ENCODE measurements at regions not wholly inside any gene's neighbourhood (a gene's known extent, or its start where the extent isn't known, plus 50 kb on each side); places are given as distances from the start of the nearest gene placed in this dataset.

DNA sequence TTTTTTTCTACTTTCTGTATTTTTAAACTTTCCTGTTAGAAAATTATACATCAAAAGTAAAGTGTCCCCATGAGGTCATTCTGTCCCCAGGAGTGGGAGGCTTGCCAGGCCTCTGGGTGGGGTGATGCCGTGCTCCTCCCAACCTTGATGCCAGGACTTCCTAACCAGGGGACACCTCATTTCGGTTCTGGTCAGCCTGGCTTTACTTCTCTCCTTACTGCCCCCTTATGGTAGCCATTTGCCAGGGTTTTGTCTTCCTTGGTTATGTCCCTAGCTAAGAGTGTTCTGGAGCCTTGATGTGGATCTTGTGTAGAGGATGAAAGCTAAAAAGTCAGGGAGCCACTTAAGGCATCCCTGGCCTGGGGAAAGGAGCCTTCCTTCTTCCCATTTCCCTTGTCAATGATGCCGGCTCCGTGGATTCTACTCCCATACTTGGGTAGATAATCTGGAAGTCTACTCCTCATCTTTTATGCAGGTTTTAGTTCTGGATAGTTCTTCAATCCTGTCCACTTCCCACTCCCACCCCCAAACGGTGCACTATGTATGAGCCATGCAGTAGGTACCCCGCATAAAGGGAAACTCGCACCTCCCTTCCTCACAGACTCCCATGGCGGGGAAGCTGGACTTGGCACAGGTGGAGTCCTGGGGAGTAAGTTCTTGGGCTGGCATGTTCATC, 164.1 kb upstream of the SALL4 start:
- Histone ChIP-seq H3K4me1 (ENCODE audit: control insufficient read depth, extremely low read depth, insufficient read depth, low read length) (no peaks in the 10 kb centered on the region), H2AFZ (ENCODE audit: control insufficient read depth, low read length) (no peak overlapping the region), H3K9ac (ENCODE audit: control insufficient read depth, extremely low read depth, insufficient read depth, low read length) (no peak overlapping the region), H3K9me1 (ENCODE audit: control insufficient read depth, extremely low read depth, insufficient read depth, low read length) (no peaks in the 10 kb centered on the region), H3K4me3 (ENCODE audit: control insufficient read depth in 2 of 3, extremely low read depth in 1 of 3, insufficient read depth in 2 of 3, low read depth in 1 of 3, low read length in 3 of 3) (no peak overlapping the region), H3K36me3 (ENCODE audit: control insufficient read depth in 2 of 2, extremely low read depth in 1 of 2, insufficient read depth in 2 of 2, low read length in 2 of 2) (no peaks in the 10 kb centered on the region), H4K20me1 (ENCODE audit: control insufficient read depth, extremely low read depth, insufficient read depth, low read length) (no peaks in the 10 kb centered on the region), H3K27me3 (ENCODE audit: control insufficient read depth, extremely low read depth, insufficient read depth, low read length) (no peaks in the 10 kb centered on the region), H3K9me3 (ENCODE audit: control insufficient read depth, low read depth, low read length) (no peaks in the 10 kb centered on the region), H3K4me2 (ENCODE audit: control insufficient read depth, extremely low read depth, insufficient read depth, low read depth, low read length) (no peak overlapping the region), H3K27ac (ENCODE audit: control insufficient read depth, insufficient read depth, low read length) (no peak overlapping the region), H3K79me2 (ENCODE audit: control insufficient read depth, insufficient read depth, low read length) (no peaks in the 10 kb centered on the region)
- TF ChIP-seq, protein P1, sequence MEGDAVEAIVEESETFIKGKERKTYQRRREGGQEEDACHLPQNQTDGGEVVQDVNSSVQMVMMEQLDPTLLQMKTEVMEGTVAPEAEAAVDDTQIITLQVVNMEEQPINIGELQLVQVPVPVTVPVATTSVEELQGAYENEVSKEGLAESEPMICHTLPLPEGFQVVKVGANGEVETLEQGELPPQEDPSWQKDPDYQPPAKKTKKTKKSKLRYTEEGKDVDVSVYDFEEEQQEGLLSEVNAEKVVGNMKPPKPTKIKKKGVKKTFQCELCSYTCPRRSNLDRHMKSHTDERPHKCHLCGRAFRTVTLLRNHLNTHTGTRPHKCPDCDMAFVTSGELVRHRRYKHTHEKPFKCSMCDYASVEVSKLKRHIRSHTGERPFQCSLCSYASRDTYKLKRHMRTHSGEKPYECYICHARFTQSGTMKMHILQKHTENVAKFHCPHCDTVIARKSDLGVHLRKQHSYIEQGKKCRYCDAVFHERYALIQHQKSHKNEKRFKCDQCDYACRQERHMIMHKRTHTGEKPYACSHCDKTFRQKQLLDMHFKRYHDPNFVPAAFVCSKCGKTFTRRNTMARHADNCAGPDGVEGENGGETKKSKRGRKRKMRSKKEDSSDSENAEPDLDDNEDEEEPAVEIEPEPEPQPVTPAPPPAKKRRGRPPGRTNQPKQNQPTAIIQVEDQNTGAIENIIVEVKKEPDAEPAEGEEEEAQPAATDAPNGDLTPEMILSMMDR (optimal IDR thresholded peaks at IDR 0.05 in 1 of 3, IDR thresholded peaks at IDR 0.05 in 1 of 3, conservative IDR thresholded peaks at IDR 0.05 in 1 of 3; ENCODE audit: extremely low read depth in 1 of 3, insufficient read depth in 2 of 3, low read length in 3 of 3) = peak; percentile 79 to 85 (median 80)
- TF ChIP-seq EZH2 (IDR thresholded peaks at IDR 0.05; ENCODE audit: low read length) = no peak
- FAIRE-seq (peak; percentile 5), DNase-seq (ENCODE audit: low read depth, low spot score) (peak; percentile 15)
- dilution Hi-C loops (cut with MboI; ENCODE audit: extremely low pct_ligation_motif_present, low sequenced_read_pairs) = no loop called here

DNA sequence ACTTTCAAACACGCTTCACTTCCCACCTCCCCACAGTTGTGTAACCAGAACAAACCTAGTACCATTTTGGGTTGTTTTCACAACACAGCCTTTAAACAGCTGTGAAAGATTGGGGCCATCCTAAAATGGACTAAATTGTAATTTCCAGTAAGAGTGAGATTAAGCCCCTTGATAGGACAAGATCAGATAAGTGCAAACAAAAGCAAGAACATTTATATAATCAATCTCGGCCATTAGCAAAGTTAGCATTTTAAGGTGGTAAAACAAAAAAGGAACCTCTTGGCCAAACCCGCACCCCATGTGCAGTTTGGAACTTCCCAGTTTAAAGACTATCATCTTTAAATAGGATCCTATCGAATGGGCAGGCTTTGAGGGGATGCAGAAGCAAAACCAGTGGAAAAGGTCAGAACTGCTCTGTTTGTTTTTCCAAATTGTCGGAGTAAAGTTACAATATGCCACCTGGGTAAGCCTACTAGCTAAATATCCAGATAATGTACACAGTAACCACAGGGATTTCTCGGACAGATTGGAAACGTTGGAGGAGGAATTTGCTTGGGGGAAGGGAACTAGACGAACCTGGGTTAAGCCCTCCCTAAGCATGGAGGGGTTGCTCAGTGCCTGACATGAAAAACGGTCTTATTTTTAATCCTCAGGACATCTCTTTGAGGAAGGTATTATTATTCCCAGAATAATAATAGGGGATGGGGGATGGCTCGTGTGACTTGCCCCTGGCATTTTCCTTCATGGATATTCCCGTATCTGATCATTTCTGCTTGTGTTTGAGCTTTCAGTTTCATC, 159.8 kb upstream of the SALL4 start:
- no peak overlapping the region for H3K9ac ChIP-seq (ENCODE audit: control insufficient read depth, extremely low read depth, insufficient read depth, low read length)
- no peak overlapping the region for H3K27ac ChIP-seq (ENCODE audit: control insufficient read depth, insufficient read depth, low read length)
- H3K4me2 ChIP-seq (ENCODE audit: control insufficient read depth, extremely low read depth, insufficient read depth, low read depth, low read length) = no peak overlapping the region
- no peak overlapping the region for H3K4me3 ChIP-seq (ENCODE audit: control insufficient read depth in 2 of 3, extremely low read depth in 1 of 3, insufficient read depth in 2 of 3, low read depth in 1 of 3, low read length in 3 of 3)
- no peak for TF ChIP-seq EZH2 (IDR thresholded peaks at IDR 0.05; ENCODE audit: low read length)
- TF ChIP-seq, protein P1 (optimal IDR thresholded peaks at IDR 0.05 in 1 of 3, IDR thresholded peaks at IDR 0.05 in 1 of 3, conservative IDR thresholded peaks at IDR 0.05 in 1 of 3; ENCODE audit: extremely low read depth in 1 of 3, insufficient read depth in 2 of 3, low read length in 3 of 3) = no peak
- dilution Hi-C loops (cut with MboI; ENCODE audit: extremely low pct_ligation_motif_present, low sequenced_read_pairs) = no loop called here
- no peak for DNase-seq (ENCODE audit: low read depth, low spot score)
- no peaks in the 10 kb centered on the region for H3K79me2 ChIP-seq (ENCODE audit: control insufficient read depth, insufficient read depth, low read length)
- H3K9me1 ChIP-seq (ENCODE audit: control insufficient read depth, extremely low read depth, insufficient read depth, low read length) = no peaks in the 10 kb centered on the region
- H2AFZ ChIP-seq (ENCODE audit: control insufficient read depth, low read length) = no peak overlapping the region
- no peaks in the 10 kb centered on the region for H3K27me3 ChIP-seq (ENCODE audit: control insufficient read depth, extremely low read depth, insufficient read depth, low read length)
- no peaks in the 10 kb centered on the region for H4K20me1 ChIP-seq (ENCODE audit: control insufficient read depth, extremely low read depth, insufficient read depth, low read length)
- H3K4me1 ChIP-seq (ENCODE audit: control insufficient read depth, extremely low read depth, insufficient read depth, low read length) = no peaks in the 10 kb centered on the region
- H3K9me3 ChIP-seq (ENCODE audit: control insufficient read depth, low read depth, low read length) = no peaks in the 10 kb centered on the region
- no peak for FAIRE-seq
- no peaks in the 10 kb centered on the region for H3K36me3 ChIP-seq (ENCODE audit: control insufficient read depth in 2 of 2, extremely low read depth in 1 of 2, insufficient read depth in 2 of 2, low read length in 2 of 2)
